Heart left ventricle (tissue), 16 donors: ENCODE measurements at regions not wholly inside any gene's neighbourhood (a gene's known extent, or its start where the extent isn't known, plus 50 kb on each side); places are given as distances from the start of the nearest gene placed in this dataset.

ENCODE experiments used
- ATAC-seq, 4 donors: fragments of 200-7000 bp; cut with Tn5 transposase; one replicate each; pipeline ENCODE4 v1.9.1; 2020 to 2022; ENCODE audit warnings: moderate library complexity in 4 of 4, mild to moderate bottlenecking in 3 of 4, moderate number of reproducible peaks in 1 of 4
- DNase-seq, 5 donors: peaks; one replicate each; pipeline ENCODE4 v3.0.0-alpha.2; 2020
- H3K27ac ChIP-seq, 12 donors: fragments of 200-600 bp; sonication (generic) in 4 of 12; one replicate each; pipeline versions ENCODE4 v1.5.0 to v1.8.0; 2016 to 2022; ENCODE audit warnings: mild to moderate bottlenecking in 2 of 12
- H3K27me3 ChIP-seq, 9 donors: fragments of 200-600 bp; sonication (generic) in 2 of 9; one replicate each; pipeline versions ENCODE4 v1.5.1 to v1.8.0; 2016 to 2022; ENCODE audit warnings: mild to moderate bottlenecking in 3 of 9
- H3K36me3 ChIP-seq, 9 donors: fragments of 200-600 bp; sonication (generic) in 2 of 9; one replicate each; pipeline versions ENCODE4 v1.5.0 to v1.8.0; 2018 to 2022; ENCODE audit warnings: mild to moderate bottlenecking in 2 of 9
- H3K4me1 ChIP-seq, 12 donors: fragments of 200-600 bp; sonication (generic) in 4 of 12; one replicate each; pipeline versions ENCODE4 v1.5.0 to v1.8.0; 2016 to 2022; ENCODE audit warnings: mild to moderate bottlenecking in 3 of 12
- H3K4me3 ChIP-seq, 12 donors: fragments of 200-600 bp; sonication (generic) in 4 of 12; one replicate each; pipeline versions ENCODE4 v1.5.0 to v1.8.0; 2017 to 2022; ENCODE audit warnings: mild to moderate bottlenecking in 9 of 12, moderate library complexity in 4 of 12
- H3K9me3 ChIP-seq, 12 donors: fragments of 200-600 bp; sonication (generic) in 4 of 12; one replicate each; pipeline versions ENCODE4 v1.5.0 to v1.8.0; 2016 to 2022; ENCODE audit warnings: mild to moderate bottlenecking in 1 of 12
- POLR2A ChIP-seq, 2 donors: fragments of 450-650 bp; IDR thresholded peaks; one replicate each; pipeline ENCODE4 v1.6.1; 2017; ENCODE audit warnings: antibody characterized with exemption in 2 of 2, mild to moderate bottlenecking in 2 of 2, moderate library complexity in 2 of 2
- WGBS, 4 donors: extraction: QIAGEN DNeasy Blood & Tissue Kit in 2 of 4; methylation state at CpG; one replicate each; pipeline versions ENCODE4 v1.1.5 to v1.1.7; 2013 to 2018; 5-methylcytosine and 5-hydroxymethylcytosine counted together
- intact Hi-C, 10 donors: fragments of 100-400 bp; cut with DNase I; formaldehyde crosslinking; loops; one replicate each; pipeline versions ENCODE4 v1.11.1 to v1.14.2; 2022
- TF ChIP-seq, protein P1 (sequence below), 12 donors: fragments of 200-600 bp; sonication (generic) in 4 of 12; IDR thresholded peaks; one replicate each; pipeline versions ENCODE4 v1.5.0 to v1.8.0; 2018 to 2022; ENCODE audit warnings: antibody characterized with exemption in 12 of 12, mild to moderate bottlenecking in 5 of 12
- donor health status: ischemic (EF 13 %, LVEDD 7.1; RV severe dilation, severe dysfunction).
- donor health status: healthy with polysubstance abuse.
- donor health status: DM: no; HTN: yes; CAD: no.
- donor health status: DM: no; HTN: no; CAD: no.
- donor health status: ischemic (EF 25% LVEDD 6.9; RV normal size, moderate dysfunction).
- donor health status: ischemic (EF 25% LVEDD 5.7; RV mildly dilated, moderate dysfunction).
- donor health status: healthy.
- donor health status: DM: yes; HTN: yes; CAD: no.
- donor health status: ischemic (EF 35%, LVEDD 5.7; RV mildly dilated, moderate dysfunction).
- donor health status: nonischemic (EF 11% LVEDD 7.7; RV severe dilation, severe dysfunction).
- donor health status: DM: yes; HTN: yes; CAD: no.
- donor health status: PGD.
- donor health status: ischemic (EF 29% LVEDD 5.4; RV normal size, mild dysfunction).
- donor health status: nonischemic (EF 23%, LVEDD 6.1; RV moderate dilation, normal function).

GRCh38 chr5:2546938-2547337 lies 204.5 kb downstream of the IRX2 start:
- 86 to 90% (median 87%) methylated on average over 14 of the region's 14 CpGs for whole genome bisulfite sequencing, 4 donors

GRCh38 chr5:2544003-2544402 lies 207.5 kb downstream of the IRX2 start:
- no peak overlapping the region for H3K4me3 ChIP-seq
- 77 to 85% (median 81%) methylated on average over 5 of the region's 5 CpGs for WGBS, 4 donors
- no peaks in the 10 kb centered on the region for H3K36me3 ChIP-seq
- H3K9me3 ChIP-seq = no peaks in the 10 kb centered on the region
- H3K27ac ChIP-seq = no peak overlapping the region
- no peaks in the 10 kb centered on the region for H3K4me1 ChIP-seq
- intact Hi-C loops = no loop called here
- TF ChIP-seq, protein P1, sequence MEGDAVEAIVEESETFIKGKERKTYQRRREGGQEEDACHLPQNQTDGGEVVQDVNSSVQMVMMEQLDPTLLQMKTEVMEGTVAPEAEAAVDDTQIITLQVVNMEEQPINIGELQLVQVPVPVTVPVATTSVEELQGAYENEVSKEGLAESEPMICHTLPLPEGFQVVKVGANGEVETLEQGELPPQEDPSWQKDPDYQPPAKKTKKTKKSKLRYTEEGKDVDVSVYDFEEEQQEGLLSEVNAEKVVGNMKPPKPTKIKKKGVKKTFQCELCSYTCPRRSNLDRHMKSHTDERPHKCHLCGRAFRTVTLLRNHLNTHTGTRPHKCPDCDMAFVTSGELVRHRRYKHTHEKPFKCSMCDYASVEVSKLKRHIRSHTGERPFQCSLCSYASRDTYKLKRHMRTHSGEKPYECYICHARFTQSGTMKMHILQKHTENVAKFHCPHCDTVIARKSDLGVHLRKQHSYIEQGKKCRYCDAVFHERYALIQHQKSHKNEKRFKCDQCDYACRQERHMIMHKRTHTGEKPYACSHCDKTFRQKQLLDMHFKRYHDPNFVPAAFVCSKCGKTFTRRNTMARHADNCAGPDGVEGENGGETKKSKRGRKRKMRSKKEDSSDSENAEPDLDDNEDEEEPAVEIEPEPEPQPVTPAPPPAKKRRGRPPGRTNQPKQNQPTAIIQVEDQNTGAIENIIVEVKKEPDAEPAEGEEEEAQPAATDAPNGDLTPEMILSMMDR (IDR thresholded peaks at IDR 0.05) = no peak
- no peak for TF ChIP-seq POLR2A (IDR thresholded peaks at IDR 0.05)
- ATAC-seq = no peak
- no peak for DNase-seq
- H3K27me3 ChIP-seq = no peaks in the 10 kb centered on the region

More at GRCh38 chr5:2546938-2547337, 204.5 kb downstream of the IRX2 start:
- no peak overlapping the region for H3K4me3 ChIP-seq
- no peak for DNase-seq
- intact Hi-C loops = no loop called here
- ATAC-seq = no peak
- TF ChIP-seq, protein P1 (IDR thresholded peaks at IDR 0.05) = no peak
- TF ChIP-seq POLR2A (IDR thresholded peaks at IDR 0.05) = no peak
- no peaks in the 10 kb centered on the region for H3K27me3 ChIP-seq
- H3K4me1 ChIP-seq = no peaks in the 10 kb centered on the region
- no peaks in the 10 kb centered on the region for H3K9me3 ChIP-seq
- H3K27ac ChIP-seq = no peak overlapping the region
- no peaks in the 10 kb centered on the region for H3K36me3 ChIP-seq

- ATAC-seq = no peak
- 72 to 82% (median 75%) methylated on average over 8 of the region's 8 CpGs for WGBS, 4 donors
- no peak overlapping the region for H3K27ac ChIP-seq
- H3K4me3 ChIP-seq = no peak overlapping the region
- intact Hi-C loops = no loop called here
- no peak for DNase-seq
- no peaks in the 10 kb centered on the region for H3K27me3 ChIP-seq
- H3K36me3 ChIP-seq = no peaks in the 10 kb centered on the region
- no peaks in the 10 kb centered on the region for H3K9me3 ChIP-seq
- no peaks in the 10 kb centered on the region for H3K4me1 ChIP-seq
- TF ChIP-seq, protein P1 (IDR thresholded peaks at IDR 0.05) = no peak
- no peak for TF ChIP-seq POLR2A (IDR thresholded peaks at IDR 0.05)
These were observed 208.7 kb downstream of the IRX2 start for GRCh38 chr5:2542821-2543220.

- H3K36me3 ChIP-seq = no peaks in the 10 kb centered on the region
- intact Hi-C loops = no loop called here
- H3K9me3 ChIP-seq = no peaks in the 10 kb centered on the region
- WGBS, 4 donors = 89 to 91% (median 90%) methylated on average over 7 to 11 of the region's 11 CpGs
- no peak overlapping the region for H3K27ac ChIP-seq
- no peak for ATAC-seq
- H3K27me3 ChIP-seq = no peaks in the 10 kb centered on the region
- no peak for TF ChIP-seq POLR2A (IDR thresholded peaks at IDR 0.05)
- TF ChIP-seq, protein P1 (IDR thresholded peaks at IDR 0.05) = no peak
- no peak overlapping the region for H3K4me3 ChIP-seq
- H3K4me1 ChIP-seq = no peaks in the 10 kb centered on the region
- DNase-seq = no peak
These were observed 209.5 kb downstream of the IRX2 start for GRCh38 chr5:2542026-2542425.
